Pancreas (tissue), 10 donors: ENCODE measurements at regions not wholly inside any gene's neighbourhood (a gene's known extent, or its start where the extent isn't known, plus 50 kb on each side); places are given as distances from the start of the nearest gene placed in this dataset.

Experiments used
- ATAC-seq, 4 donors: fragments of 200-7000 bp; cut with Tn5 transposase; one replicate each; pipeline versions ENCODE4 v1.8.0 to v1.9.1; 2020; ENCODE audit warnings: mild to moderate bottlenecking in 4 of 4, moderate library complexity in 4 of 4
- DNase-seq, 6 donors: peaks; one replicate each; pipeline ENCODE4 v3.0.0-alpha.2; 2020
- FAIRE-seq: peaks from 2 replicates; lab custom pipeline; 2012; peaks lifted over from hg19 to GRCh38; lab: Jason Lieb, UNC
- H3K27ac ChIP-seq, 4 donors: fragments of 200-600 bp; sonication (generic); 1 replicate in 3 of 4; 2 replicates in 1 of 4; pipeline versions ENCODE4 v1.5.0 to v1.8.0; 2020
- H3K27me3 ChIP-seq, 4 donors: fragments of 200-600 bp; one replicate each; pipeline ENCODE4 v1.8.0; 2021
- H3K36me3 ChIP-seq, 3 donors: fragments of 200-600 bp; sonication (generic) in 1 of 3; one replicate each; pipeline versions ENCODE4 v1.5.0 to v1.8.0; 2020 to 2021
- H3K4me1 ChIP-seq, 3 donors: fragments of 200-600 bp; one replicate each; pipeline ENCODE4 v1.8.0; 2021
- H3K4me3 ChIP-seq, 4 donors: fragments of 200-600 bp; sonication (generic) in 2 of 4; one replicate each; pipeline versions ENCODE4 v1.5.0 to v1.8.0; 2020 to 2021
- H3K9me3 ChIP-seq, 4 donors: fragments of 200-600 bp; one replicate each; pipeline ENCODE4 v1.8.0; 2021
- CTCF ChIP-seq, 4 donors: fragments of 200-600 bp; sonication (generic) in 3 of 4; IDR thresholded peaks; one replicate each; pipeline versions ENCODE4 v1.5.0 to v1.8.0; 2021; ENCODE audit warnings: antibody characterized with exemption in 4 of 4
- WGBS, 2 donors: extraction: QIAGEN DNeasy Blood & Tissue Kit; methylation state at CpG; one replicate each; pipeline ENCODE4 v1.1.7; 2013; 5-methylcytosine and 5-hydroxymethylcytosine counted together
- intact Hi-C, 3 donors: fragments of 100-400 bp; cut with DNase I; formaldehyde crosslinking; loops; one replicate each; pipeline versions ENCODE4 v1.11.1 to v1.14.2; 2022
- donor health status: healthy with polysubstance abuse.
- donor health status: DM: no; HTN: no; CAD: no; lungs with moderate emphysema.
- donor health status: DM: no; HTN: no; CAD: no.
- donor health status: control.
- donor health status: control.
- donor health status: Bipolar disorder and iron deficiency.
- donor health status: DM: yes; HTN: yes; CAD: no.
- donor health status: DM: no; HTN: no; CAD: no.
- donor health status: DM: no; HTN: no; CAD: no.
- donor health status: DM: yes; HTN: yes; CAD: no.

DNA sequence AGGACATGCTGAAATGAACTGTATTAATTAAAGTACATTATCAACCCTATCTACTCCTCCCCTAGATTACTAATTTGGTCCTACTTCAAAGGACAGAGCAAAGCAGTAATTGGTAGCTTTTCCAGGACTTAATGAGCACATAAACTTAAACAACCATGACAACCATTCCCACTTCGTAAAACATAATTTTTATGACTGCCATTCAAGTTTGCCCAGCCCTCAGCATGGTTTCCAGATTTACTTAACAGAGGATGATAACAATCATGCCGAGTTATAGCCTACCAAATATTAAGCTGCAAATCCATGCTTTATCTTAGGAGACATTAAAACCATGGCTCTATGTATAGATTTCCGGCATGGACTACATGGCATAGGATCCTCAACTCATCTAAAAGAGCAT lies 401.1 kb upstream of the CHAC2 start:
- ATAC-seq (no peak), DNase-seq (no peak), FAIRE-seq (no peak)
- H3K4me1 ChIP-seq, result no peaks in the 10 kb centered on the region
- no peaks in the 10 kb centered on the region for H3K36me3 ChIP-seq
- no peak overlapping the region for H3K27ac ChIP-seq
- H3K4me3 ChIP-seq, result no peak overlapping the region
- no peaks in the 10 kb centered on the region for H3K27me3 ChIP-seq
- TF ChIP-seq CTCF (IDR thresholded peaks at IDR 0.05), result no peak
- intact Hi-C loops, result no loop called here
- no peaks in the 10 kb centered on the region for H3K9me3 ChIP-seq
- WGBS, 2 donors, result 86 to 92% methylated on average over 3 of the region's 3 CpGs

- intact Hi-C loops, result no loop called here
- Histone ChIP-seq H3K9me3 (no peaks in the 10 kb centered on the region), H3K27me3 (no peaks in the 10 kb centered on the region), H3K4me3 (no peak overlapping the region), H3K4me1 (no peaks in the 10 kb centered on the region), H3K27ac (no peak overlapping the region), H3K36me3 (no peaks in the 10 kb centered on the region)
- 66 to 70% methylated on average over 2 of the region's 2 CpGs for WGBS, 2 donors
- no peak for ATAC-seq
- TF ChIP-seq CTCF (IDR thresholded peaks at IDR 0.05), result no peak
- no peak for DNase-seq
- no peak for FAIRE-seq
These were observed 404.7 kb upstream of the CHAC2 start for GRCh38 chr2:53362934-53363333.

DNA sequence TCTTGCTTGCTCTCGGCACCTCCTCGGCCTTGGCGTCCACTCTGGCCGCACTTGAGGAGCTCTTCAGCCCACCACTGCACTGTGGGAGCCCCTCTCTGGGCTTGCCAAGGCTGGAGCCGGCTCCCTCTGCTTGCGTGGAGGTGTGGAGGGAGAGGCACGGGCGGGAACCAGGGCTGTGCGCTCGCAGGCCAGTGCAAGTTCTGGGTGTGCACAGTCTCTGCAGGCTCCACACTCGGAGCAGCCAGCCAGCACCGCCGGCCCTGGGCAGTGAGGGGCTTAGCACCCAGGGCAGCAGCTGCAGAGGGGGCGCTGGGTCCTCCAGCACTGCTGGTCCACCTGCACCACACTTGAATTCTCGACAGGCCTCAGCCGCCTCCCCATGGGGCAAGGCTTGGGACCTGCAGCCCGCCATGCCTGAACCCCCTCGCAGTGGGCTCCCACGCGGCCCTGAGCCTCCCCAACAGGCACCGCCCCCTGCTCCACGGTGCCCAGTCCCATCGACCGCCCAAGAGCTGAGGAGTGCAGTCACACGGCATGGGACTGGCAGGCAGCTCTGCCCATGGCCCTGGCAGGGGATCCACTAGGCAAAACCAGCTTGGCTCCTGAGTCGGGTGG lies 411.2 kb upstream of the CHAC2 start:
- Histone ChIP-seq H3K4me3 (no peak overlapping the region), H3K27me3 (no peaks in the 10 kb centered on the region), H3K4me1 (no peaks in the 10 kb centered on the region), H3K9me3 (no peaks in the 10 kb centered on the region), H3K36me3 (no peaks in the 10 kb centered on the region), H3K27ac (no peak overlapping the region)
- no peak for FAIRE-seq
- no peak for ATAC-seq
- intact Hi-C loops, result no loop called here
- 93 to 94% methylated on average over 26 of the region's 26 CpGs for WGBS, 2 donors
- TF ChIP-seq CTCF (IDR thresholded peaks at IDR 0.05), result no peak
- peak in 1 of 6 donors; percentile 60 for DNase-seq

DNA sequence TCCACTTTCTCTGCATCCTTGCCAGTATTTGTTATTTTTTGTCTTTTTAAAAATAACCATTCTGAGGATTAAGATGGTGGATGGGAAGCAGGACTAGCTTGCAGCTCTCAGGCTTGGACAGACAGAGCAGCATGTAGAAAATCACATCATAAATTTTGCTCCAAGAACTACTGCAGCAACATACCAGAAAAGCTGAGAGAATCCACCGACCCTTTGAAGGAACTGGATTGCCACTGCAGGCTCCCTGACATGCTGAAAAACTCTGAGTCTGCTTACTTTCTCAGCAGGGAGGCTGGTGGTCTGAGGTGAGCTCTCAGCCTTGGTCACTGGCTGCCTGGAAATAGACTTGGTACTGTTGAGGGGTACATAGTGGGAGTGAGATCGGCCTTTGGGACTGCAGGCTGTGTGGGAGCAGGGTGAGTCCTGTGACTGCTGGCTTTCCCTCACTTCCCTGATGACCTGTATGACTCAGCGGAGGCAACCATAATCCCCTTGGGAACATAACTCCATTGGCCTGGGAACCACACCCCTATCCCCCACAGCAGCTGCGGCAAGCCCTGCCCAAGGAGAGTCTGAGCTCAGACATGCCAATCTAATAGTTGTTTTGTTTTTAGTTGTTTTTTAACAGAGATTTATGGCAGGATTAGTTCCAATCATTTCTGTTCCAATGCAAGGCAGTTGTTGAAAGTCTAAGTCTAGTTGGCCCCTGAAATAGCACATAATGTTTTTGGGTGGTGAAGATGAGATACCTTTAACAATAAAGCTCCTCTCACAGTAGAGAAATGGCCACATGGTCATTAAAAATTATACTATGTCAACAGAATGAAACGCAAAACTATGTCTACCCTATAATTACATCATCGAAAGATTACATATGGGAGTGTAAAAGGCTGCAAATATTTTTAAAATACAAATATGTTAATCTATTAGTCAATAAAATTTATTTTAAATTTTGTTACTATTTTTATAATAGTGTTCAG lies 414.2 kb upstream of the CHAC2 start:
- 84 to 88% methylated on average over 6 of the region's 6 CpGs for WGBS, 2 donors
- DNase-seq (no peak), ATAC-seq (no peak)

More for the DNA sequence above, 414.2 kb upstream of the CHAC2 start:
- no peaks in the 10 kb centered on the region for H3K27me3 ChIP-seq
- no peaks in the 10 kb centered on the region for H3K4me1 ChIP-seq
- FAIRE-seq, result peak; percentile 26
- no peaks in the 10 kb centered on the region for H3K9me3 ChIP-seq
- no peaks in the 10 kb centered on the region for H3K36me3 ChIP-seq
- H3K4me3 ChIP-seq, result no peak overlapping the region
- TF ChIP-seq CTCF (IDR thresholded peaks at IDR 0.05), result no peak
- H3K27ac ChIP-seq, result no peak overlapping the region
- intact Hi-C loops, result no loop called here
